GM19035 (cell line): ENCODE measurements at regions not wholly inside any gene's neighbourhood (a gene's known extent, or its start where the extent isn't known, plus 50 kb on each side); places are given as distances from the start of the nearest gene placed in this dataset.

Source experiments
- ATAC-seq: cut with Tn5 transposase; IDR thresholded peaks from one replicate; pipeline ENCODE4 v1.9.1; 2021; ENCODE audit not compliant: unreplicated experiment

GRCh38 chr18:28922936-28923335 lies 746.0 kb upstream of the CDH2 start:
- ATAC-seq = no peak

DNA sequence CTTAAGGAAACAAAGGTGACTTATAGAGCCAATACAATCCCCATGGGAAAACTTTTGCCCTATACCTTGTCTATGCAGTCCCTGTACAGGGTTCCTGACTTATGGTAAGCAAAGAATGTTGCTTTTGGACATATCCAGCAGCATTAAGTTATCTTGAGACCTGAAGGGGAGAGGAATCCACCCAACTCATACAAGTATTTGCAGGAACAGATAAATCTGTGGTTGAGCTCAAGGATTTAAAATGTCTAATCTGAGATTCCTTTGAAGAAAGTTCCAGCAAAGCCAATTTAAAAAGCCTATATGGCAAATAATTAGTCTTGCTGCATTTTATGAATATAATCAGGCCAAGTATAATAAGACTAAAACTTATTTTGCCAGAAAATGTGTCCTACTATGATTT lies 739.5 kb upstream of the CDH2 start:
- no peak for ATAC-seq

- no peak for ATAC-seq
Measured at GRCh38 chr18:28905509-28905908, 728.6 kb upstream of the CDH2 start.

DNA sequence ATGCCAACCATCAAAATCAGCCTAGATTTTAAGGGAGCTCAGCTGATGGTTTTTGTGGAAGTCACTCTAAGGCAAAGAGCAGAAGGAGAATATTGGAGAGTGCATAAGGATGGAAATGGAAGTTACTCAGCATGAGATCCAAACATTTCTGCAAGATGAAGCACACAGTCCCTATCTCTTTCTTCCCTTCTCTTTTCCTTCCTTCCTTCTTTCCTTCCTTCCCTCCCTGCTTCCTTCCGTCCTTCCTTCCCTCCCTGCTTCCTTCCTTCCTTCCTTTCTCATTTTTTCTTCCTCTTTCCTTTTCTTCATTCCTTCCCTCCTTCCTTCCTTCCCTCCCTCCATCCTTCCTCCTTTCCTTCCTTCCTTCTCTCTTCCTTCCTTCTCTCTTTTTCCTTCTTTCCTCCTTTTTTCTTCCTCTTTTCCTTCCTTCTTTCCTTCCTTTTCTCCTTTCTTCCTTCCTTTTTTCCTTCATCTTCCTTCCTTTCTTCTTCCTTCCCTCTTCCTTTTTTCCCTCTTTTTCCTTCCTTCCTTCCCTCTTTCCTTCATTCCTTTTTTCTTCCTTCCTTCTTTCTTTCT lies 727.9 kb upstream of the CDH2 start:
- no peak for ATAC-seq

DNA sequence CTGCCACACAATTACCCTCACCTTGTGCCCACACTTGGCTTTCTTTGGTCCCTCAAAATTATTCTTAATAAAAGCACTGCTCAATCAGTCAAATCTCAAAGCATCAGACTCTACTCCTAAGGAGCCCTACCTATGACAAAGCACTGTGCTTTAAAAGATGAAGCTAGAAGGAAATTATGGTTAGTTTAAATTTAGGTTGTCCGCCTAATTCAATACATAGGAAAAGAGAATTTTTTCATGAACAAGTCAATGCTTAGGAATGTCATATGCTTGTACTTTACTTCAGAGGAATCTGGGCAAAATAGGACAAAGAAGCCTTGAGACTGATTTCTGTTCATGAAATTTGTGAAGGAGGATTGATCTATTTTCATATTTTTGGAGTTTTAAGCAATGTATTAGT lies 726.4 kb upstream of the CDH2 start:
- no peak for ATAC-seq

GRCh38 chr18:28890791-28891190 lies 713.9 kb upstream of the CDH2 start:
- no peak for ATAC-seq

GRCh38 chr18:28884304-28884703 lies 707.4 kb upstream of the CDH2 start:
- ATAC-seq = no peak

- no peak for ATAC-seq
Measured at GRCh38 chr18:28880856-28881255, 703.9 kb upstream of the CDH2 start.

GRCh38 chr18:28875059-28875458 lies 698.1 kb upstream of the CDH2 start:
- no peak for ATAC-seq

DNA sequence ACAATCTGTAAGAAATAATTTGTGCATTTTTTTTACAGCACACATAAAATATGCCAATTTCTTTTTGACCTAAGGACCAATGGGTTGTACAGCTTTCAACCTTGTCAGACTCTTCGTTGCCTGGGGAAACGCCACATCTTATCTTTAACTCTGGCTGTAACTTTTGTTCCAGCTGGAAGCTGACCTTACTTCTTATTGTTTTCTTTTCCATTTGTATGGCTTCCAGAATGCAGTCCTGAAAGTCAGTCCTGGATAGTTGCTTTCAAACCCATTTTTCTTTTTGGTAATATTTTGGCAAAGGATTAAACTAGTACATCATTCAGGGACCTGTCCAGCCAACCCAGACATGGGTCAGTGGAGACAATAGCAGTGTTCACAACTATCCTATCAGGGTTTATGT lies 686.5 kb upstream of the CDH2 start:
- no peak for ATAC-seq

DNA sequence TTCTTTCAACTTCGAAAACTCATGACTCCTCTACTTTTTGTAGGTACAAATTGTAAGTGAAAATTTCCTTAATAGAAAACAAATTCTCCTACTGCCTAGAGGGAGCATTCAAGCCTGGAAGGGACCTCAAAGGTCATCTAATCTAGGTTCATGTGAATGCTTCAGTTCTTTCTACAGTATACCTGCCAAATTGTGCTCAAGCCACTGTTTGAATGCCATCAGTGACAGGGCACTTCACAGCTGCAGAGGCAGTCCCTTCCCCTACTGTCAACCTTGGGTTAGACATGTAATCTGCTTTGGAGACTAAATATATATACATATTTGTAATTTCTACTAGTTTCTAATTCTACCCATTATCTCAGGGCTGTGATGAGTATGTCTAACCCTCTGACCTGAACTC lies 681.3 kb upstream of the CDH2 start:
- ATAC-seq = no peak

GRCh38 chr18:28855989-28856388 lies 679.1 kb upstream of the CDH2 start:
- ATAC-seq = no peak

DNA sequence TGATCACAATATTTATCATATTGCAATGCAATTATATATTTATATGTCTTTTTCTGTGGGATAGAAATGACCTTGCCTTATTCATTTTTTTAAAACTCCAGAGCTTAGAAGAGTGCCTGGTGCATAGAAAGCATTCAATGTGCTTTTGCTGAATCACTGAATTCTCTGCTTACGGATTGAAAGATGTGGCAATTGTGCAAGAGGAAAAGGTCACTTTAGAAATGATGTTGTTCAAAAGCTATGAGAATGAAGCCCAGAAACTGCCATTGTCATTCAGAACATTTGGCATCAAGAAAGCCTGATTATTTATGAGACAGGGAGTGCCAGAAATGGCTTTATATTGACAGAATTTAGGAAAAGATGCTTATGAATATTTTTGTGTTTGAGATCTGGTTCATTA lies 678.6 kb upstream of the CDH2 start:
- ATAC-seq = no peak

DNA sequence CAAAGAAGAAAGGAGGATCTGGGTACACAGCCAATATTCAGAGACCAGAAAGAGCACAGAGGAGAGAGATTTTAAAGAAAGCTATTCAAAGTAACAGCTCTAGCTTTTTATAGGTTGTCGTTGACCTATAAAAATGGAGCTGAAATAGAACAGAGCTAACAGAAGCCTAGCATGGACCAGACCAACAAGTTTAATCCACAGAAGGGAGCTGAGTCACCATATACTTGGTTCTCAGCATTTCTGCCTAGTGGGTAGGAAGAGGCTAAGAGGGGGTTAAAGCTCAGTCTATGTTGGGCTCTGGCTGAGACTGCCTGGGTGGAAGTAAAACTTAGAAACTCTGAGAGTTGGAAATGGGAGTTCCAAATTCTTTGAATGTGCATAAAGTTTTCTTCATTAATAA lies 678.0 kb upstream of the CDH2 start:
- no peak for ATAC-seq

- ATAC-seq = no peak
Measured at GRCh38 chr18:28846958-28847357, 670.0 kb upstream of the CDH2 start.

- ATAC-seq = no peak
Measured at GRCh38 chr18:28837100-28837499, 660.2 kb upstream of the CDH2 start.

GRCh38 chr18:28834889-28835288 lies 658.0 kb upstream of the CDH2 start:
- ATAC-seq = no peak

DNA sequence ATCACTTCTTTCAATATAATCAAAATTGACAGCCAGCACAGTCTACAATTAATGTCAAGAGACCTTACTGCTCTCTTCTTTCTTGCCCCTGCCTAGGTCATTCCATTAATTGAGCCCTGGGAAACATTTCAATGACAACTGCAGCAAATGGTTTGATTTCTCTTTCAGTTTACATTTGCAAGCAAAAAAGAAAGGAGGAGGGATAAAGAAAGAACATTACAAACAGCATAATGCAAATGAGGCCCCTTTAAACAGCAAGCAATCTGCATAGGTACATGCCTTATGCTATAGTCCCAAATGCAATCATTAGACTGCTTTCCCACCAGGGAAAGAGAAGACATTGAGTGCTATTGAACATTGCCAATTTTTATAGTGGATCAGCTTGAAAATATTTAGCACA lies 655.0 kb upstream of the CDH2 start:
- no peak for ATAC-seq

GRCh38 chr18:28831476-28831875 lies 654.5 kb upstream of the CDH2 start:
- no peak for ATAC-seq

DNA sequence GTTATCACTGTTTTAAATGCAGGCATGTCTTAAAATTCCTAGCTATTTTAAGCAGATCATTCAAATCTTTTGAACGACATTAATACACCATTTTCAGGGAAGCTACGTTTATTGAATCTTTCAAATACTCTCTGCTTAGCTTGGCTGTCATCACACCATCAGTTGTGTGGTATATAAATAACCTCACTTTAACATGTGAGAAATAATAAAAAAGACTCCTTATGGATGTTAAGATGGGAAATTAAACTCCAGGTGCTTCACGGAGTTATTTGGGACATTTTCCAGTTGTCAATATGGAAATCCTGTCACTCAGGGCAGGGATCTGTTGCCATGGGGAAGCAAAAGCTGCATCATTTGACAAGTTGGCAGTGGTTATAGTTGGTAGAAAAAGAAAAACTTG lies 649.2 kb upstream of the CDH2 start:
- ATAC-seq = no peak

- ATAC-seq = no peak
Measured at GRCh38 chr18:28824183-28824574, 647.2 kb upstream of the CDH2 start.

GRCh38 chr18:28823506-28824182 lies 646.7 kb upstream of the CDH2 start:
- no peak for ATAC-seq

GRCh38 chr18:28820353-28820752 lies 643.4 kb upstream of the CDH2 start:
- no peak for ATAC-seq
